NCI-H1694 (cell line): ENCODE measurements at regions not wholly inside any gene's neighbourhood (a gene's known extent, or its start where the extent isn't known, plus 50 kb on each side); places are given as distances from the start of the nearest gene placed in this dataset.
"Not testable (repeated sequence)": the region's sequence is repeated elsewhere in the genome, so short reads cannot be mapped to it uniquely, and the experiment has no call there.

ENCODE experiments used
- DNase-seq: peaks from one replicate; lab custom pipeline; 2025; lab: John Stamatoyannopoulos, UW

DNA sequence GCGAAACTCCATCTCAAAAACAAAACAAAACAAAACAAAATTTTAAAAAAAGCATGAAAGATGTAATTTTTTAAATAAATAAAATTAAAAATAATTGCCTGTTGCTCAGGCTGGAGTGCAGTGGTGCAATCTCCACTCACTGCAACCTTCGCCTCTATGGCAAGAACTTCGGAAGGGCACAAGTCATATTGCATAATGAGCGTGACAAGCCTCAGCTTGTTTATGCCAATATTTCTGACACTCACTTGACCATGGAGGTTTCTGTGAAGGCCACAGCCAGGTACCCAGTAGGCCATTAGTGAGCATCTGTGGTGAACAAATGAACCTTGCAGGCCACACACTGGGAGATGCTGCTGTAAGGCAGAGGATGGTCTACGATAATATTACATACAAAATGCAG lies 106.1 kb upstream of the KMT2C start:
- no peak for DNase-seq

GRCh38 chr7:152539190-152539495 lies 103.3 kb upstream of the KMT2C start:
- not testable (repeated sequence) for DNase-seq

DNA sequence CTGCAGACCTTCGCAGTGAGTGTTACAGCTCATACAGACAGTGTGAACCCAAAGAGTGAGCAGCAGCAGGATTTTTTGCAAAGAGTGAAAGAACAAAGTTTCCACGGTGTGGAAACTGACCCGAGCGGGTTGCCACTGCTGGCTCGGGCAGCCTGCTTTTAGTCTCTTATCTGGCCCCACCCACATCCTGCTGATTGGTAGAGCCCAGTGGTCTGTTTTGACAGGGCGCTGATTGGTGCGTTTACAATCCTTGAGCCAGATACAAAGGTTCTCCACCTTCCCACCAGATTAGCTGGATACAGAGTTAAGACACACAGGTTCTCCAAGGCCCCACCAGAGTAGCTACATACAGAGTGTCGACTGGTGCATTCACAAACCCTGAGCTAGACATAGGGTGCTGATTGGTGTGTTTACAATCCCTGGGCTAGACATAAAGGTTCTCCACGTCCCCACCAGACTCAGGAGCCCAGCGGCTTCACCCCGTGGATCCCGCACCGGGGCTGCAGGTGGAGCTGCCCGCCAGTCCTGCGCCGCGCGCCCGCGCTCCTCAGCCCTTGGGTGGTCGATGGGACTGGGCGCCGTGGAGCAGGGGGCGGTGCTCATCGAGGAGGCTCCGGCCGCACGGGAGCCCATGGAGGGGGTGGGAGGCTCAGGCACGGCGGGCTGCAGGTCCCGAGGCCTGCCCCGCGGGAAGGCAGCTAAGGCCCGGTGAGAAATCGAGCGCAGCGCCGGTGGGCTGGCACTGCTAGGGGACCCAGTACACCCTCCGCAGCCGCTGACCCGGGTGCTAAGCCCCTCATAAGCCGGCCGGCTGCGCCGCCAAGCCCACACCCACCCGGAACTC lies 102.8 kb upstream of the KMT2C start:
- not testable (repeated sequence) for DNase-seq

DNA sequence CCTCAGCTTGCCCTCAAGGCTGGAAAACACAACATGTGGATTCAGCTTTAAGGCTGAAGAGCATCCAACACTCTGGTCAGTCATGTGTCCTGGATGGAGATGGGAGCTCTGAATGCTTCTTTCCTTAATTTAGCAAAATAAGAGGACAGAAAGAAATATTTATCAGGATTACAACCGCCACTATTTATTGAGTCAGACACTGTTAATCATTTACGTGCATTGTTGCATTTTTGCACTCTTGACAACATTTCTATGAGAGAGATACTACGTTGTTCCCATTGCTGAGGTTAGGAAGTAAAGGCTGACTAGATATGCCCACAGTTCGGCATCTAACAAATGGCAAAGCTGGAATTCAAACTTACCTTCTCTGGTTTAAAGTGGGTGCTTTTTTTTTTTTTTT lies 101.8 kb upstream of the KMT2C start:
- DNase-seq = no peak

DNA sequence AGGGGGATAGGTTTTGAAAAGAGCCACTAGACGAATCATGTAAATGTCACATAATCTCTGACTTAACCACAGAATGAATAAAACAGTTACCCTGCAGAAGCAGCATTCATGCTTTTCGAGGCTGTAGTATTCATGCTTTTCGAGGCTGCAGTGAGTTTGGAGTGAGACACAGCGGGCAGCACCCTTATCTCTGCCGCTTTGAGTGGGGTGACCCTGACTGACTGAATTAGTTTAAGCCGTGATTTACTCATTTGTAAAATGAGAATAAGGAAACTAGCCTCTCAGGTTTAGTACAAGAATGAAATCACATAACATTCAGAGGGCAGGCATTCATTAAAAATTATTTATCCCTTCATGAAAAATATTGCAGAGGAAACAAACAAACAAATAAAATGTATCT lies 92.8 kb upstream of the KMT2C start:
- no peak for DNase-seq

DNA sequence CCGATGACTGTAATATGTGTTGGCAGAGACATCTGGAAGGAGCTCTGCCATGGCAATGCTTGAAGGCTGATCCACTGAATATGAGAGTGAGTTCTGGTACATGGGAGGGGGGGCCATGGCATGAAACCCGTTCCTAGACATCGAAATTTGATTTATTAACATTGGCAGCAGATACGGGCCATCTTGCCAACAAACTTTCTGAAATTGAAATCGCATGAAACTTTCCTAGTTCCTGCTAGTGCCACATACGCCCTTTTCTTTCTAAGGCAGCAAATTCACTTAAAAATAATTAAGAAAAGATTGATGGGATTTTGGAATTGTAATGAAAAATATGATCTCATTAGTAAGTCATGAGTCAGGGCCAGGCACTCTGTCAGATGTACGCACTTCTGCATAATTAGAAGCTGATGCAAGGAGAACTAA lies 91.8 kb upstream of the KMT2C start:
- no peak for DNase-seq

DNA sequence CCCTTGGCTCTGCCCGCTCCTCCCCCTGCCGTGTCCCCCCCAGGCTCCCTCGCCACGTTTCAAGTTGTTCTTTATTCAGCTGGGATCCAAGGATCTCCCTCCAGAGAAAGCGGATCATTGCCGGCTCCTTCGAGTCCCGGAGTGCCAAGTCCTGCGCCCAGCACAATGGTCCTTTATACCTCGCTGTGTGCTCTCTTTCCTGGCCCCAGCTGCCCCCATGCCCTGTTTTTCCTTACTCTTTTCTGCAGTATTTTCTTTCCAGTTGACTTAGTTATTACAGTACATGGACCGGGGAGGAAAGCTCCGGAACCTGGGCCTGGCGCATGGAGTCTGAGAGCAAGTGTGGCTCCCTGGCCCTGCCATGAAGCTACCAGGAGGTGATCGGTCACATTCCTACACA lies 88.1 kb upstream of the KMT2C start:
- no peak for DNase-seq

DNA sequence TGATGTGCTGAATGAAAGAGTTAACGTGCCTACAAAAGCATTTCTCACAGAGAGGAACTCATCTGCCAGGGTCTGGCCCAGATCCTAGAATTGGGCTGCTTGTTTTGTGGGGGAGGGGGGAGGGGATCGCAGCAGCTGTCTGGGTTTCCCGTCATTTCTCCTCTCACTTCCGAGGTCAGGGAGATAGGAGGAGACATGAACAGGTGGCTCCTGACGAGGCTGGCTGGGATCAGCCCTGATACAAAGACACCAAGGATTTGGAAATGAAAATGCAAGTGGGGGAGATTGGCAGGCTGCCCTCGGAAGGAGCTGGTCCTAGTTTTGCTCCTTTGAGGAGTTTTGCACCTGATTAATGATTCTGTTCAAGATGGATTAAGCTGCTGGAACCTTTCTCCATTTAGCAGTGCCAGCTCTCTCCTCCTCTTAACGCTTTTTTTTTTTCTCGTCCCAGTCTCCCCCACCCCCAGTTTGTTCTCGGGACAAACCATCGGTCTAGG lies 86.8 kb upstream of the KMT2C start:
- peak; percentile 91 for DNase-seq

DNA sequence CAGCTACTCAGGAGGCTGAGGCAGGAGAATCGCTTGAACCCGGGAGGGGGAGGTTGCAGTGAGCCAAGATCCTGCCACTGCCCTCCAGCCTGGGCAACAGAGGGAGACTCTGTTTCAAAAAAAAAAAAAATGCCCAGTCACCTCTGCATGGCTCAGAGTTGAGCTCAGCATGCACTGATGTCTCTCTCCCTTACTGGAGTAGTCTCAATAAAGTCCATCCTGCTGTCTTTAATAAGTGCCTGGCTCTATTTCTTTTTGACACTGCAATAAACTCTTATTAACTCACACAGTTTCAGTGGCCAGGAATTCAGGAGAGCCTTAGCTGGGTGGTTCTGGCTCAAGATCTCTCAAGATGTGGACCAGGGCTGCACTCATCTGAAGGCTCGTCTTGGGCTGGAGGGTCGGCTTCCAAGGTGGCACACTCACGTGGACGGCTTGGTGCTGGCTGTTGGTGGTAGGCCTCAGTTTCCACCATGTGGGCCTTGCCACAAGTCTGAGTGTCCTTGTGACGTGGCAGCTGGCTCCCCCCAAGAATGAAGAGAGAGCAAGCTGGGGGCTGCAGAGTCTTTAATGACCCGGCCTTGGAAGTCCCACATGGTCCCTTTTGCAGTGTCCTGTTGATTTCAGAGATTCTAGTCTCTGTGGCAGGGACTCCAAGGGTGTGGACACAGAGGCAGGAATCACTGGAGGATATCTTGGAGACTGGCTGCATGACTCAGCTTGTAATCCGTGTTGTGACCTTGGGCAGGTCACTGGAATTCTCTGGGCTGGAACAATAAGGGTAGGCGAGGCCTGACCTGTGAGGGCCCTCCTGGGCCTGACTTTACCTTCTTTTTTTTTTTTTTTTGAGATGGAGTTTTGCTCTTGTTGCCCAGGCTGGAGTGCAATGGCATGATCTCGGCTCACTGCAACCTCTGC lies 85.9 kb upstream of the KMT2C start:
- DNase-seq = no peak

DNA sequence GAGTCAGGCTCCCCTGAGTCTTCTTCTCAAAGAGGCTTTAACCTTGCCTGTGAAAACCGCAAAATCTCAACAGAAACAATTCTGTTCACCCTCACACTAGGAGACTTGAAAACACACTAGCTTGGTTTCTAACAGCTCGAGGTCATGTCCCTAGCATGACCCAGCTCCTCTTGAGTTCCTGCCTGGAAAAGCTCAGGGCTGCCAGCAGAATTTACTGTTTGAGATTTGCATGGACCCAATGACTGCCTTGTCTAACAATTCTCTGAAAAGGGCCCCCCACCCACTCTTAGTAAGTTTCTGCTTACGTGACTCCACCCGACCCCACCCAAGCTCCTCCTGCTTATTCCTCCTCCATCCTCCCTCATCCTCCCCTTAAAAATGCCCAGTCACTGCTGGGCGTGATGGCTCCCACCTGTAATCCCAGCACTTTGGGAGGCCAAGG lies 85.1 kb upstream of the KMT2C start:
- DNase-seq = no peak

- DNase-seq = no peak
These were observed 83.5 kb upstream of the KMT2C start for GRCh38 chr7:152519290-152519689.

DNA sequence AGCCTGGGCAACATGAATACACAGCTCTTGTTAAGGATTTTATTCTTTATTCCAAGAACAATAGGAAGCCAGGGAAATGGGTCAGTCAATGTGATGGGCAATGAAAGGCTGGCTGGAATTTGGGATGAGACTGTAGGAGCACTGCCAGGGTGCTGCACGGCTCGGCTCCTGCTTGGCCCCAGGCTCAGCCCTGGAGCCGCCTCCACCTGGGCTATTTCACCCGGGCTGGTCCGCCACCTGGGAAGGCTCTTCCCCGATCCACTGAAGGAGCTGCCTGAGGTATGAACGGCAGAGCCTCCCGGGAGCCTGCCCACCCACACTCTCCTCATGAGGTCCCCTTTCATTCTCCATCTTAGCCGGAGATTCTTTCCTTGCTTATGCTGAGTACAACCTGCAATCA lies 80.4 kb upstream of the KMT2C start:
- no peak for DNase-seq

DNA sequence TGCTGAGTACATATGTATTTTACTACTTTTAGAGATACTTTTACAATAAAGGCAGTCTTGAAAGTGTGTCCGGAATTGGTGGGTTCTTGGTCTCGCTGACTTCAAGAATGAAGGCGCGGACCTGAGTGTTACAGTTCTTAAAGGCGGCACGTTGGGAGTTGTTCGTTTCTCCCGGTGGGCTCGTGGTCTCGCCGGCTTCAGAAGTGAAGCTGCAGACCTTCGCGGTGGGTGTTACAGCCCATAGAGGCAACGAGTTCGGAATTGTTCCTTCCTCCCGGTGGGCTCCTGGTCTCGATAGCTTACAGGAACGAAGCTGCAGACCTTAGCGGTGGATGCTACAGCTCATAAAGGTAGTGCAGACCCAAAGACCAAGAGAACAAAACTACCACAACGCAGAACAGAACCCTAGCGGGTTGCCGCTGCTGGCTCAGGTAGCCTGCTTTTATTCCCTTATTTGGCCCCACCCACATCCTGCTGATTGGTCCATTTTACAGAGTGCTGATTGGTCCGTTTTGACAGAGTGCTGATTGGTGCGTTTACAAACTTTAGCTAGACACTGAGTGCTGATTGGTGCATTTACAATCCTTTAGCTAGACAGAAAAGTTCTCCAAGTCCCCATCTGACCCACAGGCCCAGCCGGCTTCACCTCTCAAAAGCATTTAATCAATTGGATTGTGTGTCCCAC lies 79.6 kb upstream of the KMT2C start:
- DNase-seq = not testable (repeated sequence)

- no peak for DNase-seq
These were observed 78.9 kb upstream of the KMT2C start for GRCh38 chr7:152514771-152515105.

- DNase-seq = no peak
These were observed 78.3 kb upstream of the KMT2C start for GRCh38 chr7:152513861-152514770.

DNA sequence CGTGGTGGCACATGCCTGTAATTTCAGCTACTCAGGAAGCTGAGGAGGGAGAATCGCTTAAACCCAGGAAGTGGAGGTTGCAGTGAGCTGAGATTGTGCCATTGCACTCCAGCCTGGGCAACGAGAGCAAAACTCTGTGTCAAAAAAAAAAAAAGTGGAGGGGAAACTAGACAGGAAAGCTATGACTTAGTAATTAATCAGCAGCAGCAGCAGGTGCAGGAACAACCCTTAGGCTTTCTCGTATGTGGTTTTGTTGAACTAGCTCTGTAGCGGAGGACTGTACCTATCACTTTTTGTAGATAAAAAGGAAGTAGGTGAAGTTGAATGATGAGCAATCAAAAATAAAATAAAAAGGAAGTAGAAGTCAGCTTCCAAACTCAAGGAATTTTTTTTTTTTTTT lies 76.9 kb upstream of the KMT2C start:
- no peak for DNase-seq

GRCh38 chr7:152511736-152512135 lies 75.9 kb upstream of the KMT2C start:
- DNase-seq = no peak

DNA sequence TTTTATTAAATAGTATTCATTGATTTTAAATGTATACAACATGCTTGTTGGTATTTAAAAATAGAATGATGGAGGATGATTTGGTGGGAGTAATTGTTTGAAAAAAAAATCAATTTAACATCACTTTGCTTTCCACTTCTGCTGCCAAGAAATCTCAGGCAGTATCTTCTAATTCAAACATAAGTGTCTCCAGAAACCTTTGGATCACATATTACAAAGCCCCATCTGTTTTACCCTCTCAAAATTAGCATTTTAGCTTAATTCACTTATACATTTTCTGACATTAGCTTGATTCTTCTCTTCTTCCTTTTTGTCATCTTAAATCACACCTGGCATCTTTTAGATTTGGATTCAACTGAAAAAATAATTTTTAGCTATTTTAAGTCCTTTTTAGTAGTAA lies 72.9 kb upstream of the KMT2C start:
- no peak for DNase-seq

GRCh38 chr7:152505606-152506005 lies 69.8 kb upstream of the KMT2C start:
- no peak for DNase-seq

DNA sequence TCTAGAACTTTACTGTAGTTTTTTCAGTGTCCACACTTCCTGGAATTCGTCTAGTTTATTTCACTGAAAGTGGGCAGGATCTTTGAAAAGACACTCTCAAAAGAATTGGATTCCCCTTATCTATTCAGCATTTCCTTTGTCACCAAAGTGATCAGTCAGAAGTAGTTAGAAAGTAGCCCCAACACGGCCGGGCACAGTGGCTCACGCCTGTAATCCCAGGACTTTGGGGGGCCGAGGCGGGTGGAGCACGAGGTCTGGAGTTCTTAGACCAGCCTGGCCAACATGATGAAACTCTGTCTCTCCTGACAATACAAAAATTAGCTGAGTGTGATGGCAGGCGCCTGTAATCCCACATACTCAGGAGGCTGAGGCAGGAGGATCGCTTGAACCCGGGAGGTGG lies 69.0 kb upstream of the KMT2C start:
- no peak for DNase-seq

DNA sequence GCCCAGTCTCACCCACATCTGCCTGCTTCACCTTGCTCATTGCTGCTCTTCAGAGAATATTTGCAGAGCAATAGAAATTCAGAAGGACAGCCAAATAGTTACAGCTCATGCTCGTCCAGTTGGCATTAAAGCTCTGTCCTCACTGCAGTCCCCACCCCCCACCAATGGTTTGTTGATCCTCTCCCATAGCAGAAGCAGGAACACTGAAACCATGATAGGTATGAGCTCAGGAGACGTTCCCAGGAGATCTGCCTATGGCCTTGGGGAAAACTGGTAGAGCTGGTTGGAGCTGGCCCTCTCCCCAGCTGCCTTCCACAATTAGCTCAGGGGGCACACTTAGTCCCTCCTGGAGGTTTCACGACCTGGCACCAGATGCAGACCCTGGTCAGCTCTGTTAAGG lies 68.6 kb upstream of the KMT2C start:
- DNase-seq = no peak
